Left cardiac atrium (tissue), 4 donors: ENCODE measurements at regions not wholly inside any gene's neighbourhood (a gene's known extent, or its start where the extent isn't known, plus 50 kb on each side); places are given as distances from the start of the nearest gene placed in this dataset.
"Not testable (repeated sequence)": the region's sequence is repeated elsewhere in the genome, so short reads cannot be mapped to it uniquely, and the experiment has no call there.

Experiments used
- ATAC-seq, 2 donors: fragments of 200-7000 bp; cut with Tn5 transposase; one replicate each; pipeline ENCODE4 v1.9.1; 2020; ENCODE audit warnings: mild to moderate bottlenecking in 2 of 2, moderate library complexity in 2 of 2
- DNase-seq: peaks from one replicate; pipeline ENCODE4 v3.0.0-alpha.2; 2020
- intact Hi-C, 2 donors: fragments of 100-400 bp; cut with DNase I; formaldehyde crosslinking; loops; one replicate each; pipeline versions ENCODE4 v1.14.1 to v1.15.1; 2022 to 2023
- donor health status: DM: no; HTN: yes; CAD: no.
- donor health status: DM: no; HTN: yes; CAD: no; lungs with severe emphysema.
- donor health status: DM: yes; HTN: yes; CAD: no.
- donor health status: Dilated cardiomyopathy.

DNA sequence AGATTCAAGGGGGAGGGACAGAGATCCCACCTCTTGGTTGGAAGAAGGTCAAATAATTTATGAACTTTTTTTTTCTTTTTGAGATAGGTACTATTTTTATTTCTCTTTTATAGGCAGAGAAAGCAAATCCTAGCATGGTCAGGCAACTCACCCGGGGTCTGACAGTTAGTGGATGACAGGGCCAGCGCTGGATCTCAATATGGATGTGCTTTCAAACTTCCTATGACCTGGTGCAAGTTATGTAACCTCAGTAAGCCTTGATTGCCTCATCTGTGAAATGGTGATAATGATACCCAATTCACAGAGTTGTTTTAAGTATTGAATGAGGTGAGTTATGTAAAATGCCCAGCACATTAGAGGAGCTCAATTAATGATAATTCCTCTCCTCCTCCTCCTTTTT is 86.8 kb upstream of the MEF2A start:
- intact Hi-C loops, result loop anchor here in 1 of 2 donors (10.0 kb wide), 1 partner anchor 86 kb away; the partner anchor contains the start of gene MEF2A
- DNase-seq, result no peak
- no peak for ATAC-seq

DNA sequence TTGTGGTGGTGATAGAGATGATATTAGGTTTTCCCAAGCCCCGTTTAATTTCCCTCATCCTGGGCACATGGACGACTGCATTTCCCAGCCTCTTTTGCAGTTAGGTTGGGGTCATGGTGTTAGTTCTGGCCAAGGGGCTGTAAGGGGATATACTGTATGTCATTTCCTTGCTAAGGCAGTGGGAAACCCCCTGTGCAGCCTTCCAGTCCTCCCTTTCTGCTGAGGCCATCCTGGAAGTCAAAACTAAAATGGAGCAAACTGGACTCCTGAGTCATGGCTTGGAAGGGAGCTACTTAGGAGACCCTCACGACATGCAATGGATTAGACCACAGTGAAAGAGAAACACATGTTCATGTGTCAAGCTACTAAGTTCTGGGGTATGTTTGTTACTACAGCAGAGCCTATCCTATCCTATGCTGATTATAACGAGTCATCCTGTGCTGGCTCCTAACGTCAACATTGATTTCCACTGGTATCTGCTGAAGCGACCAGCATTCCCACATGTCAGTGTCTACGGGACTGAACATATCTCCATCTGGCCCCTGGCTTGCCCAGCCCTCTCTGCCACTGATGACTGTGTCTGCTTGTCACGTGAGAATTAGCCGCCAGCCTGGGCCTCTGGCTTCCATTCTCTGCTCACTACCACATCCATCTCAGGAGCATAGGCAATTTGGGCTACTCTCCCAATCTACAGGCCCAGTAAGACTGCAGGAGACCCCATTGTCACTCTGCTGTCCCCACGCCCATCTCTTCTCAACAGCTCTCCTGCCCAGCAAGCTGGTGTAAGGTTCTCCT is 85.6 kb upstream of the MEF2A start:
- ATAC-seq (no peak), DNase-seq (no peak)
- intact Hi-C loops, result no loop called here

DNA sequence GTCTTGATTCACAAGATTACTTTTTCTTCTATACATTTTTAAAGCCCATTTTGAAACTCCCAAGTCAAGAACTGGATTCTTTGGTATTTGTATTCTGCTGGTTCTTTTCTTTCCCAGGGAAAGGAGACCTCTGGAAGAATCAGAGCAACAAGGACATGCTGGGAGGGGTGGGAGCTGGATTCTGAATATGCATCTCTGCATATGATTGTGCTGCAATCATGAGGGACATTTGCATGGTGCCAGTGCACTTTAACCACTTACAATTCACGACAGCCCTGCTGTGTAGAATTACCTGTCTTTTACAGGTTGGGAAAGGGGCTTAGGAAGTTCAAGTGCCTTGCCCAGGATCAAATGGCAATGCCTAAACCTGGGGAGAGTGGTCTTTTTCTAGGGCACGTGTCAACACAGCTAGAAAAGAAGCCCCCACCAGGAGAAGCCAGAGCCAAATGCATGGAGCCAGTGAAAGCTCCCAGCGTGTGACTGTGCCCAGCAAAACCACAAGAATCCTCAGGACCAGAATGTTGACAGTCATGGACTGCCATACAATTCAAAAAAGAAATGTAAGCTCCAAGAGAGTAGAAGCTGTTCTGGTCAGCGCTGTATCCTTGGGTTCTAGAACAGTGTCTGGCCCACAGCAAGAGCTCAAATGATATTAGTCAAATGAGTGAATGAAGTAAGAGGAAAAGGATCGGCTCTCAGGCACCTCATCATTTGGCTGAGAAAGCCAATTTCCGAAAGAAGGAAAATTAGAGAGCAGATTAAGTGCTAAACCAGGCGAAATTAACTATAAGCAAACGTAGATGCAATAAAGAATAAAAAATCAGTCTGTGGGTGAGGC is 84.5 kb upstream of the MEF2A start:
- no peak for ATAC-seq
- intact Hi-C loops, result no loop called here
- no peak for DNase-seq

DNA sequence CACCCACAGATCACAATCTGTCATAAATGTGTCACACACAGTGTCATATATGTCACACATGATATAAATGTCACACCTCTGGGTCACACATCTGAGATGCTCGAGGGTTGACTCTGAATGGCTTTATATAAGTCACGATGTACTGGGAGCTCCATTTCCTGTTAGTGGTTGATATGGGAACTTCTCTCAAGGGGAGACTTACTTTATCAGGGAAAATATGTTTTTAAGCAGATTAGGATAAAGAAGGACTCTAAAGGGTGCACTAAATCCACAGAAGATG is 83.9 kb upstream of the MEF2A start:
- no peak for ATAC-seq
- intact Hi-C loops, result no loop called here
- DNase-seq, result no peak

DNA sequence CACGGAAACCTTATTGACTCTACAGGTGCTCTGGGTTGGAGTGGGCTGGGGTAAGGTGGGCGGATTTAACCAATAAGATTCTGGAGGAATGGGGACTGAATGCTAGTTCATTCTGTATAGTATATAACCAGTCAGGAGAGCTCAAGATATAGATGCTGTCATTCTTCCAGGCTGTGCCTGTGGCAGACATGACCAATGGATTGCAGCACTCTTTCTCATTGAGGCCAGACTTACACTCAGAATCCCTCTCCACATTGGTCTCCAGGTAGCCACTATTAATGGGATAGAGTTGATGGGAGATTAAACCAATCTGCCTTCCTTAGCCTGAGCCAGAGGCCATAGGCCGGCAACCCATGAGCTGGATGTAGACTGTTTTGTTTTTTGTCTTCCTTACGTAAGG is 82.8 kb upstream of the MEF2A start:
- ATAC-seq (no peak), DNase-seq (no peak)
- intact Hi-C loops, result no loop called here

DNA sequence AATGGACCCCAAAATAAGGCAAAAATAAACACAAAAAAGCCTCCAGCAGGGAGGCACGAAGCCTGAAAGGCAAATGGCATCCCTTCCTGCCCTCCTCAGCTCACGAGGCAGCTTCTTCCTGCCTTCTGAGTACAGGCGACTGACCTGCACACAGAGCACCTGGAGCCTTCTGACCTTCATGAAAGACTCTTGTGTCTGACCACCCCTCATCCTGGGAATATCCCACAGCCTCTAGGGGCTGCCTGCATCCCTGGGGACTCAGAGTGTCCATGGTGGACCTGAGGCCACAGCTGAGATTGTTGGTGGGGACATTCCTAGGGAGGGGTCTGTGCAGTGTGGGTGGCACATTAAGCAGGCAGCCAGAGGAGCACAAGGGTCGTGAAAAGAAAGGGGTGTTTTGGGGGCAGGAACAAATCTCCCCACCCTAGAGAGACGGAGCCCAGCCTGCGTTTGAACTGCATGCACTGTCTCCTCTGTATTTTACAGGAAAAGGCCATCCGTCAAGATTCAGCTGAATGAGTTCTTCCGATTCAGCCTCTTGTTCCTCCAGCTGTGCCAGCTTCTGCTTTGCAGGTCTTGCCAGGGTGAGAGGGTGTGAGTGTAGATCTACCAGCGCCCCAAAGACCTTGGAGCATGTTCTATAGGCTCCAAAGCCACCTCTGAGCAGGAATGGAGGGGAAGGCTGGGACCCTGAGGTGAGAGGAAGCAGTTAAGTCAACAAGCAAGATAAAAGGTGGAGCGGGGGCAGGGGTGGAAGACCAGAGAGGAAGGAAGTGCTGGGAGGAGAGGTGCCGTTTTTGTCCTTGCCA is 80.4 kb upstream of the MEF2A start:
- DNase-seq (no peak), ATAC-seq (peak in 1 of 2 donors; percentile 30)
- intact Hi-C loops, result no loop called here

DNA sequence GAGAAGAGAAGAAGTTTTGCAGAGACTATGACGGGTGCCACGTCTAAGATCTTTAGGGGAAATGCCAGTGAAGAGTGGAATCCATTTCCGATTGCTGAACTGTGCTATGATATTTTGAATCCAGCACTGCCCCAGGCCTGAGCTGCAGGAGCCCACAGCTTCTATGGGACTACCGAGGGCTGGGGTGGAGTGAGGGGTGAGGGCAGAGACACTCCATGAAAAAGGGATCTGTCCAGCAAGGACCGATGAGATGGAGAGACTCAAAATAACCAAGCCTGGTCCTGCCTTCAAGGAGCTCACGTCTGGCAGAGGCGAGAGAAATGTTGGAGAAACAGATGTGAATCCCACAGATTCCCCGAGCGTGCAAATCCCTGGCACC is 79.8 kb upstream of the MEF2A start:
- ATAC-seq (peak; percentile 36 to 40), DNase-seq (no peak)
- intact Hi-C loops, result no loop called here

DNA sequence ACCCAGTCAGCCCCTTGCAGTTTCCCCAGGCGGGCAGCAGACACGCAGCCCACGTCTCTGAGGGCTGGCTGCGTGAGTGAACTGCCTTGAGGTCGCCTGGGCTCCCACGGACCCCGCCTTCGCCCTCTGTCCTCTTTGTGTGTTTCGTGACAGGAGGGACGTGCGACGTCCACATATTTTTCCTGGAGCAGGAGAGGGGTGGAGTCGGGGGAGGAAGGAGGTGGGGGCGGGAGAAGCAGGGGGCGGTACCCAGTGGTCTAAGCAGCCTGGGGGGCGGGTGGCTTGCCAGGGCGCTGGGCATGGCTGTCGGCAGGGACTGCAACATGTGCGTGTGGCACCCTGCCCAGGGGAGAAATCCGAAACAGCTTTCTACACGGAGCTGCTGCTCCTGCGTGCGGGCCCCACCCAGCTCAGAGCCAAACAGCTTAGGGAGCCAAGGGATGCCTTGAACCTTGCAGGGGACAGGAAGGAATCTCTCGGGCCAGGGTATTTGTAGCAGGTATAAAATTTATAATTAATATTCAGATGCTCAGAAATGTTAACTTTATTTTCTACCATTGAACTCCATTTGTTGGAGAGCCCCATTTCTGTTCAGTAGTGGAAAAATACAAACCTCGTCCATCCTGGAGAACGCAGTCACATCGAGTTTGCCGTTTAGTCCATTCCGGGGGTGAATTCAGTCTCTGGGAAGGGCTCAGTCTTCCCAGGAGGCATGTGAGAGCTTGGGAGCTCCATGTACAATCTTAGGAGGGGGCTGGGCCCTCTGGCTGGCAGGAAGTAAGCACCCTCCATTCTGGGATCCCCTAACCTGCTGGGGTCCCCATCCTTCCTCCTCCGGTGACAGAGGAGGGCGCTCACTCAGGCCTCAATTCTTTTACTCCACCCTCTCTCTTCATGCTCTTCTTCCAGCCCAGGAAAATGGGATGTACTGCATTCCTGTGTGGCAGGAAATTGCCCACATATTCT is 79.1 kb upstream of the MEF2A start:
- peak; percentile 92 for DNase-seq
- intact Hi-C loops, result no loop called here
- peak; percentile 92 for ATAC-seq

DNA sequence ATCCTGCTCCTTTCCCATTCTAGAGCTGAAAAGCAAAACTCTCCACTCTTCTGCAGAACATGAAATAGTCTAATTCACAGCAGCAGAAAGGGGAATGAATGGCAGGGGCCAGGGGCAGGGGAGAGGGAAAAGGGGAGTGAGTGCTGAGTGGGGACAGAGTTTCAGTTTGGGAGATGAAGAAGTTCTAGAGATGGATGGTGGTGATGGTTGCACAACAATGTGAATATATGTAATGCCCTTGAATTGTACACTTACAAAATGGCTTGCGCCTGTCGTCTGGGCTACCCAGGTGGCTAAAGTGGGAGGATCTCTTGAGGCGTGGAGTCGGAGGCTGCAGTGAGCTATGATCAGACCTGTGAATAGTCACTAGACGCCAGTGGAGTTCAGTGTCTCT is 78.5 kb upstream of the MEF2A start:
- ATAC-seq (no peak), DNase-seq (no peak)
- intact Hi-C loops, result no loop called here

DNA sequence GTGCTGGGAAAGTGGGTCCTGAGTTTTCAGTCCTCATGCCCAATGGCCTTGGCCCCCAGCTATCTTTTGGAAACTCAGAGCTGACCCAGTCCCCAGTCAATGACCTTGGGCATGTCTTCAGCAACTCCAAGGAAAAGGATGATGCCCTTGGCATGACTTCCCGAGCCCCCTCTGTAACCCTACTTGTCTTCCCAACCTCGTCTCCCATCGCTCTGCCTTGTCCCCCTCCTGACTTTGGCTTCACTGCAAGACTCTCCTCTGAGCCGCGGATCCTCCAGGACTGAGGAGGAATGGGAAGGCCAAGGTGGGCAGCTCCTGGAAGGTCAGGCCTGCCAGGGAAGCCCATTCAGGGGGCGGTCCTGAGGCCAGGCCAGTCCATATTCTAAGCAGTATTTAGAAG is 73.5 kb upstream of the MEF2A start:
- DNase-seq (no peak), ATAC-seq (no peak)
- intact Hi-C loops, result no loop called here

DNA sequence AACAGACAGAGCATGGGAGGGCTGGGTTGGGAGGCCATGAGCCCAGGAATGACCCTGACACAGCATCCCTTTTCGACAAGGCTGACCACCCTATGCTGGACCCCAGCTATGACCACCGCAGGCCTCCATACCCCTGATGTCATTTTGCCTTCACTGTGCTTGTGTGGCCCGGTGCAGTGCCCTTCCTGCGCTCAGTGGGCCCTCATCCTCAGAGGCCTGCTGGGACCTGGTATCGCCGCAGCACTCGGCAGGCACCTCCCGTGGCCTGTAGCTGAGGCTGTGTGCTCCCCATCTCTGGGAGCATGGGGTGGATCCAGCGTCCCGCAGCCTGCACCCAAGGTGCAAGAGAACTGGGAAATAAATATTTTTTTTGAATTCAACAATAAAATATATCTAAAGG is 73.1 kb upstream of the MEF2A start:
- DNase-seq, result no peak
- intact Hi-C loops, result no loop called here

DNA sequence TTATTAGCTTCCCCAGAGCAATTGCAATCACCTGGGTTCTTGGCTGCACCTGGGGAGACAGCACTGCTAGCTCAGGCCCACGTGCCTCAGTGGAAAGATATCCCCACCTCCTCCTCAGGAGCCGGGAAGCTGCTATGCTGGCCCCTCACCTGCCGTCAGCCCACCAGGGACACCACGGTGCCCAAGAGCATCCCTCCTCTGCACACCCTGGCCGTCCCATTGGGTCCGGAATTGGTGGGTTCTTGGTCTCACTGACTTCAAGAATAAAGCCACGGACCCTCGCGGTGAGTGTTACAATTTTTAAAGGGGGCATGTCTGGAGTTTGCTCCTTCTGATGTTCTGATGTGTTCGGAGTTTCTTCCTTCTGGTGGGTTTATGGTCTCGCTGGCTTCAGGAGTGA is 72.3 kb upstream of the MEF2A start:
- intact Hi-C loops, result no loop called here
- DNase-seq (no peak), ATAC-seq (no peak)

More for the DNA sequence above, 73.1 kb upstream of the MEF2A start:
- no peak for ATAC-seq

DNA sequence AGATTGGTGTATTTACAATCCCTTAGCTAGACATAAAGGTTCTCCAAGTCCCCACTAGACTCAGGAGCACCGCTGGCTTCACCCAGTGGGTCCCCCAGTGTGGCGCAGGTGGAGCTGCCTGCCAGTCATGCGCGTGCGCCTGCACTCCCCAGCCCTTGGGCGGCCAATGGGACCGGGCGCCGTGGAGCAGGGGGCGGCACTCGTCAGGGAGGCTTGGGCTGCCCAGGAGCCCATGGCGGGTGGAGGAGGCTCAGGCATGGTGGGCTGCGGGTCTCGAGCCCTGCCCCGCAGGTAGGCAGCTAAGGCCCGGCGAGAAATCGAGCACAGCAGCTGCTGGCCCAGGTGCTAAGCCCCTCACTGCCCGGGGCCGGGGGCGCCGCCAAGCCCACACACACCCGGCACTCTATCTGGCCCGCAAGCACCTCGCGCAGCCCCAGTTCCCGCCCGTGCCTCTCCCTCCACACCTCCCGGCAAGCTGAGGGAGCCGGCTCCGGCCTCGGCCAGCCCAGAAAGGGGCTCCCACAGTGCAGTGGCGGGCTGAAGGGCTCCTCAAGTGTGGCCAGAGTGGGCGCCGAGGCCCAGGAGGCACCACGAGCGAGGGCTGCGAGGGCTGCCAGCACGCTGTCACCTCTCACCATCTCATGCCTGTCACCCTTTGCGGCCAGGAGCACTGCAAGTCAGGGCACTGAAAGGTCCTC is 71.1 kb upstream of the MEF2A start:
- peak in 1 of 2 donors; percentile 11 for ATAC-seq
- intact Hi-C loops, DNase-seq: not testable (repeated sequence)

DNA sequence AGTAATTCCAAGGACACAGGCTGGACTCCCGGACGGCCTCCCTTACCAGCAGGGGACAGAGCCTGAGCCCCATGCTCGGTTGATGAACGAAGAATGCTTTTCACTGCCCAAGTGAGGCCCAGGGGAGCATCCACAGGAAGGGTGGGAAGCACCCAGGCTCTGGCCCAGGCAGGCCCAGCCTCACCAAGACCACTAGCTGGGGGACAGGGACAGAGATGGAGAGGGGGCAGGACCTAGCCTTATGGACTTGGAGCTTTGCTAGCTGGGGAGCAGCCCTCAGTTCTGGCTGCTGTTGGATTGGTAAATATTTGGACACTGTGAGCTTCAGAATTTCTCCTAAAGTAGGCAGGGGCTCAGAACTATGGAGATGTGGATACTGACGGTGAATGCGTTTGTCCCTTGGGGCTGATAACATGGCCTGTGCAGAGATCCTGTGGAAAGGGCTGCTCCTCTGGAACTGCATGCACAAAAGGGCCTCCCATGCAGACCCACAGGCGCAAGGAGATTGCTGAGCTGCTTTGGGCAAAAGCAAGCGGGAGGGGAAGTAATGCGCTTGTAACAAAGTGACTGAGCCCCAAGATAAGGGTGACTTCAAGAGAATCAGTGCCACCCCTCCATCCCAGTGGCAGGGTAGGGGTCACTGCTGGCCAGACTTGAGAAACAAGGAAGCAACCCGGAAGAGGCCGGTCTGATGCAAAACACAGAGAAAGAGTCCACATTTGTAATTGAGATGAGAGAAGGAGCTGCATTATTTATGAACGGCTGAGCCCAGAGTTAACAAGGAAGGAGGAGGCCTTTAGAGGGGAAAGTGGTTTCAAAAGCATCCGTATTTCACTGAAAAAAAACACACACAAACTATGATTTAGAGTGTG is 70.1 kb upstream of the MEF2A start:
- ATAC-seq (peak; percentile 14 to 31), DNase-seq (no peak)
- intact Hi-C loops, result no loop called here

DNA sequence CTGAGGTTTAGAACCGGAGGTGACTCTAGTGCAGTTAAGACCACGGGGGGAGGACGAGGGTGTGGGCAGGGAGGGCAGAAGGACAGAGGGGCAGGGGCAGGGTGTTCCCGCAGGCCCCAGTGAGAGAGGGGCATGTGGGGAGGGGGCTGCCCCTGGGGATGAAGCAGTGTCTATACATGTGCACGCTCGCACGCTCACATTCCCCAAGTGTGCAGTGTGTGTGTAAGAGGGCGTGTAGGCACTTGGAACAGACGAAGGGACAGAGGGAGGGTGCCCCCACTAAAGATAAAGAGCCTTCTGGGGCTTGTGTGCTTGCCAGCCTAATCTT is 69.5 kb upstream of the MEF2A start:
- DNase-seq, result no peak

DNA sequence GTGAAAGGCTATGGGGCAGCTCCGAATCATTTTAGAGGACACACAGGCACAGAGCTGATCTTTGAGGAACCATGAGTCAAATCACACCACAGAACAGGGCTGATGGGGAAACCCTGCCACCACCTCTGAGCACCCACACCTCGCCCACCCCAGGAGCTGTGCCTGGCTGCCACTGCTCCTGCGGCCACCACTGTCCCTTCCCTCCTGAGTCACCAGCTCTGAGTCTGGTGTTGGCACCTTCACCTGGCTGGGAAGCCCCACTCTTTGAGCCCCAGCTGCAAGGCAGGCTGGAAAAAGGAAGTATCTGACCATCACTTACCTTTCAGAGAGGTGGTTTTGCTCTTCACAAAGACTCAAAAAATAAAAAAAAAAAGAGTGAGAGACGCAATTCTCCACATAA is 63.6 kb upstream of the MEF2A start:
- ATAC-seq, result no peak
- DNase-seq, result no peak

More for the DNA sequence above, 69.5 kb upstream of the MEF2A start:
- no peak for ATAC-seq
- intact Hi-C loops, result no loop called here

DNA sequence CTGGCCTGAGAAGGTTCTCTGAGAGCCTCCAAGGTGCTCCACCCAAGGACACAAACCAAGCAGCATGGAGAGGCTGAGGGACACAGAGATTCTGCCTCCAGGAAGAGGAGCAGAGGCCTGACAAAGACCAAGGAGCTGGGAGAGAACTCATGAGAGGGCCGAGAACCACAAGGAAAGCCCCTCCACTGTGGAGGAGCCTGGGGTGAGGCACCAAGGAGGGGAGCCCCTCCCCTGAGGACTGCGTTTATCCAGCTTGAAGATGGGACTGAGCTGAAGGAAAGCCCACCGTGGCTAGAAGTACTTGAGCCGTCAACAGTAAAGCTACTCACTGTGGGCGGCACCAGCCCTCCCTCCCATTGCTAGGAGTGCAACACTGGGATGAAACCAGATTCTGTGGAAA is 63.1 kb upstream of the MEF2A start:
- DNase-seq (no peak), ATAC-seq (no peak)
- intact Hi-C loops, result loop anchor here in 1 of 2 donors (10.0 kb wide), 1 partner anchor 98 kb away; no protein-coding TSS in a partner anchor

More for the DNA sequence above, 63.6 kb upstream of the MEF2A start:
- intact Hi-C loops, result loop anchor here in 1 of 2 donors (10.0 kb wide), 1 partner anchor 97 kb away; no protein-coding TSS in a partner anchor
